SK-N-SH treated with all-trans-retinoic acid at 6 μM for 48 hours (cell line): ENCODE measurements at regions not wholly inside any gene's neighbourhood (a gene's known extent, or its start where the extent isn't known, plus 50 kb on each side); places are given as distances from the start of the nearest gene placed in this dataset.

Source experiments
- CREB5 ChIP-seq: fragments of 250-450 bp; sonication (Bioruptor Pico); IDR thresholded peaks from 2 replicates; pipeline ENCODE4 v1.5.1; 2020; ENCODE audit warnings: low read depth, mild to moderate bottlenecking, moderate library complexity
- ESRRG ChIP-seq: fragments of 250-450 bp; sonication (Bioruptor Pico); IDR thresholded peaks from 2 replicates; pipeline ENCODE4 v1.6.1; 2021; ENCODE audit warnings: mild to moderate bottlenecking
- GLIS3 ChIP-seq: fragments of 250-450 bp; sonication (Bioruptor Pico); IDR thresholded peaks from 2 replicates; pipeline ENCODE4 v1.5.0; 2020; ENCODE audit warnings: mild to moderate bottlenecking, moderate library complexity
- TSHZ2 ChIP-seq: fragments of 250-450 bp; sonication (Bioruptor Pico); IDR thresholded peaks from 2 replicates; pipeline ENCODE4 v1.5.0; 2020; ENCODE audit warnings: mild to moderate bottlenecking, moderate library complexity
- ZC3H10 ChIP-seq: fragments of 250-450 bp; sonication (Bioruptor Pico); IDR thresholded peaks from 2 replicates; pipeline ENCODE4 v1.5.1; 2021; ENCODE audit warnings: mild to moderate bottlenecking, moderate library complexity
- ZNF565 ChIP-seq: fragments of 450-650 bp; formaldehyde crosslinking; conservative IDR thresholded peaks from 2 replicates; pipeline ENCODE4 v1.5.0; 2020; ENCODE audit warnings: low read depth, mild to moderate bottlenecking, moderate library complexity
- ZNF70 ChIP-seq: fragments of 450-650 bp; formaldehyde crosslinking; IDR thresholded peaks from 2 replicates; pipeline ENCODE4 v1.5.0; 2020; ENCODE audit warnings: mild to moderate bottlenecking, moderate library complexity

- no peak for TF ChIP-seq ZNF565 (CRISPR knock-in tag)
- TF ChIP-seq ESRRG: no peak
- TF ChIP-seq GLIS3: no peak
- TF ChIP-seq TSHZ2 (CRISPR knock-in tag): no peak
- no peak for TF ChIP-seq CREB5 (CRISPR knock-in tag)
- TF ChIP-seq ZNF70: no peak
- TF ChIP-seq ZC3H10 (CRISPR knock-in tag): no peak
Observed at GRCh38 chr12:5178571-5178970, 134.9 kb downstream of the KCNA5 start.
